Natural killer cell (primary cell): ENCODE measurements at regions not wholly inside any gene's neighbourhood (a gene's known extent, or its start where the extent isn't known, plus 50 kb on each side); places are given as distances from the start of the nearest gene placed in this dataset.

Source experiments
- ATAC-seq, 3 donors: fragments of 150-1000 bp in 2 of 3; fragments of 200-7000 bp in 1 of 3; cut with Tn5 transposase; 1 replicate in 1 of 3; 2 replicates in 2 of 3; pipeline ENCODE4 v1.10.0; 2021; ENCODE audit warnings: mild to moderate bottlenecking in 2 of 3, moderate library complexity in 2 of 3
- DNase-seq, 2 donors: peaks; one replicate each; pipeline versions ENCODE4 v3.0.0 to v3.0.0-alpha.2; 2013 to 2021; ENCODE audit warnings: mixed read lengths in 1 of 2
- H3K27ac ChIP-seq: one replicate; pipeline ENCODE4 v1.5.1; 2013; ENCODE audit warnings: mild to moderate bottlenecking, low read length
- H3K27me3 ChIP-seq: one replicate; pipeline ENCODE4 v1.6.1; 2013; ENCODE audit warnings: low read length; ENCODE audit not compliant: control insufficient read depth, insufficient read depth
- H3K36me3 ChIP-seq: one replicate; pipeline ENCODE4 v1.6.1; 2013; ENCODE audit warnings: low read length; ENCODE audit not compliant: control insufficient read depth, insufficient read depth
- H3K4me1 ChIP-seq: one replicate; pipeline ENCODE4 v1.6.1; 2013; ENCODE audit warnings: low read length; ENCODE audit not compliant: control insufficient read depth, insufficient read depth
- H3K4me3 ChIP-seq: one replicate; pipeline ENCODE4 v1.5.1; 2013; ENCODE audit warnings: low read length
- H3K9me3 ChIP-seq: one replicate; pipeline ENCODE4 v1.6.1; 2013; ENCODE audit warnings: low read length; ENCODE audit not compliant: control insufficient read depth, insufficient read depth
- H3K27ac Mint-ChIP-seq, 2 donors: one replicate each; pipeline ENCODE4 v1.8.0; 2022; ENCODE audit warnings: mild to moderate bottlenecking in 2 of 2, mixed read lengths in 2 of 2, moderate library complexity in 1 of 2
- H3K27me3 Mint-ChIP-seq, 2 donors: one replicate each; pipeline ENCODE4 v1.8.0; 2022; ENCODE audit warnings: low read depth in 2 of 2, mixed read lengths in 2 of 2
- H3K36me3 Mint-ChIP-seq: one replicate; pipeline ENCODE4 v1.8.0; 2022; ENCODE audit warnings: mixed read lengths
- H3K4me1 Mint-ChIP-seq, 2 donors: one replicate each; pipeline ENCODE4 v1.8.0; 2022; ENCODE audit warnings: mixed read lengths in 2 of 2
- H3K4me3 Mint-ChIP-seq: one replicate; pipeline ENCODE4 v1.8.0; 2022; ENCODE audit warnings: mild to moderate bottlenecking, moderate library complexity, mixed read lengths
- H3K9me3 Mint-ChIP-seq, 2 donors: one replicate each; pipeline ENCODE4 v1.8.0; 2022; ENCODE audit warnings: mixed read lengths in 2 of 2
- CTCF ChIP-seq: fragments of 200-600 bp; IDR thresholded peaks from one replicate; pipeline ENCODE4 v1.8.0; 2022; ENCODE audit warnings: antibody characterized with exemption
- WGBS: methylation state at CpG from one replicate; pipeline ENCODE4 v1.1.7; 2013; ENCODE audit warnings: missing lambda C conversion rate; ENCODE audit not compliant: insufficient coverage; 5-methylcytosine and 5-hydroxymethylcytosine counted together
- intact Hi-C: fragments of 100-400 bp; cut with micrococcal nuclease; formaldehyde crosslinking; loops from one replicate; pipeline ENCODE4 v1.14.2; 2022

GRCh38 chr17:34059423-34060220 lies 195.5 kb upstream of the CCL2 start:
- H3K36me3 ChIP-seq, result no peaks in the 10 kb centered on the region
- TF ChIP-seq CTCF, result no peak
- Mint-ChIP-seq H3K36me3 (no peaks in the 10 kb centered on the region), H3K27me3 (peaks cover 29 to 52% of the 10 kb centered on the region in 2 donors), H3K4me1 (no peaks in the 10 kb centered on the region), H3K9me3 (peaks cover 0 to 2% of the 10 kb centered on the region in 2 donors), H3K27ac (no peak overlapping the region), H3K4me3 (no peak overlapping the region)
- no peaks in the 10 kb centered on the region for H3K9me3 ChIP-seq
- no peak overlapping the region for H3K27ac ChIP-seq
- no peaks in the 10 kb centered on the region for H3K4me1 ChIP-seq
- intact Hi-C loops, result no loop called here
- H3K27me3 ChIP-seq, result no peaks in the 10 kb centered on the region
- no peak for ATAC-seq
- 87% methylated on average over 10 of the region's 10 CpGs for WGBS
- DNase-seq, result no peak
- no peak overlapping the region for H3K4me3 ChIP-seq

- no peaks in the 10 kb centered on the region for H3K9me3 ChIP-seq
- no peaks in the 10 kb centered on the region for H3K9me3 Mint-ChIP-seq
- ATAC-seq (no peak), DNase-seq (no peak)
- no peak overlapping the region for H3K4me3 Mint-ChIP-seq
- TF ChIP-seq CTCF, result no peak
- intact Hi-C loops, result no loop called here
- no peaks in the 10 kb centered on the region for H3K4me1 ChIP-seq
- H3K27me3 ChIP-seq, result no peaks in the 10 kb centered on the region
- no peaks in the 10 kb centered on the region for H3K4me1 Mint-ChIP-seq
- no peak overlapping the region for H3K27ac Mint-ChIP-seq
- WGBS, result 91% methylated on average over 3 of the region's 3 CpGs
- H3K4me3 ChIP-seq, result no peak overlapping the region
- H3K36me3 ChIP-seq, result no peaks in the 10 kb centered on the region
- no peaks in the 10 kb centered on the region for H3K36me3 Mint-ChIP-seq
- H3K27ac ChIP-seq, result no peak overlapping the region
- H3K27me3 Mint-ChIP-seq, result peaks cover 16 to 33% of the 10 kb centered on the region in 2 donors
Observed at GRCh38 chr17:34066528-34066927, 188.6 kb upstream of the CCL2 start.

GRCh38 chr17:34067011-34067410 lies 188.1 kb upstream of the CCL2 start:
- no peaks in the 10 kb centered on the region for H3K27me3 ChIP-seq
- no peak overlapping the region for H3K4me3 Mint-ChIP-seq
- H3K27ac Mint-ChIP-seq, result no peak overlapping the region
- H3K27ac ChIP-seq, result no peak overlapping the region
- no peaks in the 10 kb centered on the region for H3K4me1 ChIP-seq
- DNase-seq (no peak), ATAC-seq (no peak)
- no peak for TF ChIP-seq CTCF
- WGBS, result 96% methylated on average over 2 of the region's 2 CpGs
- H3K36me3 Mint-ChIP-seq, result no peaks in the 10 kb centered on the region
- peaks cover 14 to 35% of the 10 kb centered on the region in 2 donors for H3K27me3 Mint-ChIP-seq
- no peaks in the 10 kb centered on the region for H3K9me3 ChIP-seq
- H3K4me3 ChIP-seq, result no peak overlapping the region
- intact Hi-C loops, result no loop called here
- no peaks in the 10 kb centered on the region for H3K4me1 Mint-ChIP-seq
- no peaks in the 10 kb centered on the region for H3K36me3 ChIP-seq
- no peaks in the 10 kb centered on the region for H3K9me3 Mint-ChIP-seq

GRCh38 chr17:34068571-34068970 lies 186.5 kb upstream of the CCL2 start:
- no peaks in the 10 kb centered on the region for H3K36me3 ChIP-seq
- Mint-ChIP-seq H3K4me1 (no peaks in the 10 kb centered on the region), H3K27ac (no peak overlapping the region), H3K4me3 (no peak overlapping the region), H3K27me3 (peaks cover 7 to 33% of the 10 kb centered on the region in 2 donors), H3K36me3 (no peaks in the 10 kb centered on the region), H3K9me3 (no peaks in the 10 kb centered on the region)
- DNase-seq, result no peak
- H3K27ac ChIP-seq, result no peak overlapping the region
- no peak overlapping the region for H3K4me3 ChIP-seq
- H3K9me3 ChIP-seq, result no peaks in the 10 kb centered on the region
- no peaks in the 10 kb centered on the region for H3K4me1 ChIP-seq
- H3K27me3 ChIP-seq, result no peaks in the 10 kb centered on the region
- TF ChIP-seq CTCF, result no peak
- WGBS, result 36% methylated on average over 1 of the region's 1 CpG
- intact Hi-C loops, result no loop called here
- ATAC-seq, result no peak
